ENCODE measurements at regions not wholly inside any gene's neighbourhood (a gene's known extent, or its start where the extent isn't known, plus 50 kb on each side); places are given as distances from the start of the nearest gene placed in this dataset.

GRCh38 chr17:34156741-34157589, 98.1 kb upstream of the CCL2 start:
- no peak for TF ChIP-seq CTCF (conservative IDR thresholded peaks at IDR 0.05; ENCODE audit: low read depth, low read length)
- peak; percentile 44 for TF ChIP-seq EZH2 (IDR thresholded peaks at IDR 0.05; ENCODE audit: borderline replicate concordance, low read depth, low read length, poor library complexity, severe bottlenecking)
